GM21576 (cell line): ENCODE measurements at regions not wholly inside any gene's neighbourhood (a gene's known extent, or its start where the extent isn't known, plus 50 kb on each side); places are given as distances from the start of the nearest gene placed in this dataset.

Experiments used
- ATAC-seq: cut with Tn5 transposase; IDR thresholded peaks from one replicate; pipeline ENCODE4 v1.9.1; 2021; ENCODE audit warnings: mild to moderate bottlenecking, moderate library complexity; ENCODE audit not compliant: unreplicated experiment

DNA sequence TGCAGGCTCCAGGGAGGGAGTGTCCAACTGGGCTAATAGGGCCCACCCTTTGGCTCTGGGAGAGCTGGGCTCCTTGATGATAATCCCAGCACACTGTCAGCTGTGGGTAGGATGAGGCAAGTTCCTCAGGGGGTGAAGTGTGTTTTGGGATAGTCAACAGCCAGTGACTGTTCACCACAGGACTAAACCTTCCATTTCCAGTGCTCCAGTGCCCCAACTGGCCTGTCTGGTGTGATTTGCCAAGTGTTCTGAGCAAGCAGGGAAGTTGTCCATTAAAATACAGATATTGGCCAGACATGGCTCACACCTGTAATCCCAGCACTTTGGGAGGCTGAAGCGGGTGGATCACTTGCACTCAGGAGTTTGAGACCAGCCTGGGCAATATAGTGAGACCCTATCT, 150.9 kb downstream of the TM9SF2 start:
- no peak for ATAC-seq

DNA sequence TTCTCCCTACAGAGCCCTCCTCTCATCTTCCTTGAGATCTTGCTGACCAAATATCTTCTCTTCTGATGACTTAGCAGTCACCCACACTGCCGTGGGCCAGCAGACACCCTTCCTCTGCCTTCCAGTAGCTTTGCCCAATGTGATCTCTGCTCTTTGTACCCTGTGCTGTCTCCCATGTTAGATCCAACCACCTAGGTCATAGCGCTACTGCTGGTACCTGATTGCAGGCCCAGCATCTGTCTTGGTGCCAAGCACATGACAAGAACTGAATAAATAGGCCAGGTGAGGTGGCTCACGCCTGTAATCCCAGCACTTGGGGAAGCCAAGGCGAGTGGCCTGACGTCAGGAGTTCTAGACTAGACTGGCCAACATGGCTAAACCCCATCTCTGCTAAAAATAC, 149.7 kb downstream of the TM9SF2 start:
- ATAC-seq: no peak

DNA sequence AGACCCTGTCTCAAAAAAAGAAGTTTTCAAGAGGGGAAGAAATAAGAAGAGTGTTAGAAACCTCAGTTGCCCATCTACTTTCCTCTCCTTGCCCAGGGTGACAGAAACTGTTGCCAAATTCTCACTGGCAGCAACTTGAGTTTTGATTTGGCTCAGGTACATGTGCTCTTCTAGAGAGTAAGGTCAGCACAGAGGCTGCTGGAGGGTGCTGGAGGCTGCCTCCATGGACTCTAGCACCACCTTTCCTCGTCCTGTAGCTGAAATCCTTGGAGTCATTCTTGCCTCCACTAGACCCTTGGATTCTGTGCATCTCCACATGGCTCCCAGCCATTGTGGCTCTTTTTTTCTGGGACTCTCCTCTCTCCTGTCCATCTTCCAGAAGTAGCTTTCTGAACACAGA, 149.1 kb downstream of the TM9SF2 start:
- no peak for ATAC-seq

DNA sequence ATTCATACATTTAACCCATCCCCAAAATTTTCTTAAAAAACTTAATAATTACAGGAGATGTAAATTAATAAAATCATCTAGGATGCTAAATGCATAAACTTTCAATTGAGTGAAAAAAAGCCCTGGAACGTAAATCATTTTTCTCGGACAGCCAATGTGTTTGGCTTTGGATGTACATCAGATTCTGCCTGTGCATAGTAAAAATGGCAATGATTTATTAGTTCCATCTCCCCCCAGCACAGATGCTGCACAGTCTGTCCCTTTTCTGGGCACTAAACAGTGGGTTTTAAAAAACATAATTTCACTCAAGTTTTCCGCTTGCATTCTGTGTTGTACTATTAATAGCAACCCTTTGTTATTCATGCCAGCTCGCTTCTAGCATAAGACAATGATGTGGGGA, 147.7 kb downstream of the TM9SF2 start:
- ATAC-seq: no peak

DNA sequence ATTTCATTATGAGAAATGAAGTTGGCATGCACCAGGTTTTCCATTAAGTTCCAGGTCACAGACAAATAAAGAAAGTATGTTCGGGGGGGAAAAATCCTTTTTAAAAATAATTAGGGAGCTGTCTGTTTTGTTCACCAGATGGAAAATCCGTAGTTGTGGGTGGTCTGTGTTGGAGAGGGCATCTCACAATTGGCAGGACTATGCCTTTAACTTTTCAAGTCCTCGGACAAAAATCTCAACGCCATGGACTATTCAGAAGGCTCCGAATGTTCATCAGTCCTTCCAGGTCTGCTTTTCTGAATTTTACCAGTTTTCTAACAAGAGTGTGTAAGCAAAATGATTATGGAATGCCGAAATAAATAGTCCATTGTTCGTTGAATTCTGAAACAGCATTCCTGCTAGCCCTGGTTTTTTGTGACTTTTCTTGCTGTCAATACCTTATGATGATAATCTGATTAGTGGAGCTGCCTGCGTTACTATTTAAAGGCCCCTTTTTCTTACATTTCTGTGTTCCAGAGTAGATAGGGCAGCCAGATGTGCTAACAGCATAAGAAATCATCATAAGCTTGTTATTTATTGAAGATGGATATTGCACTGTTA, 146.9 kb downstream of the TM9SF2 start:
- ATAC-seq: no peak

DNA sequence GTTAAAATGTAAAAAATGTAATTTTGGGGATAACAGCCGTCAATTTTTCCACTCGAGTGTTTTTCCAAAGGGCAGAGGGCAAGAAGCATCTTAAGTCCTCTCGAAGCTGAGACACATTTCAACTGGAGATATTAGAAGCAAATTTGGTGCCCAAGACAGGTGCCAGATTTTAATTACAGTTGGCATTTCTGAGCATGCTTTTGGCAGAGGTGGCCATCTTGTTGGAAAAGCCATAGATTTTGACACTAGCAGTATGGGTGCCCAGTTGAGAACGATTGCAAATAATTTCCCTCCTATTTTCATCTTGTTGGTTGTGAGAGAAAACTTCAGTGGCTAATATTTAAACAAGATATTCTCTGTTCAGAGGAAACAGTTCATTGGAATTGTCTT, 146.3 kb downstream of the TM9SF2 start:
- no peak for ATAC-seq

DNA sequence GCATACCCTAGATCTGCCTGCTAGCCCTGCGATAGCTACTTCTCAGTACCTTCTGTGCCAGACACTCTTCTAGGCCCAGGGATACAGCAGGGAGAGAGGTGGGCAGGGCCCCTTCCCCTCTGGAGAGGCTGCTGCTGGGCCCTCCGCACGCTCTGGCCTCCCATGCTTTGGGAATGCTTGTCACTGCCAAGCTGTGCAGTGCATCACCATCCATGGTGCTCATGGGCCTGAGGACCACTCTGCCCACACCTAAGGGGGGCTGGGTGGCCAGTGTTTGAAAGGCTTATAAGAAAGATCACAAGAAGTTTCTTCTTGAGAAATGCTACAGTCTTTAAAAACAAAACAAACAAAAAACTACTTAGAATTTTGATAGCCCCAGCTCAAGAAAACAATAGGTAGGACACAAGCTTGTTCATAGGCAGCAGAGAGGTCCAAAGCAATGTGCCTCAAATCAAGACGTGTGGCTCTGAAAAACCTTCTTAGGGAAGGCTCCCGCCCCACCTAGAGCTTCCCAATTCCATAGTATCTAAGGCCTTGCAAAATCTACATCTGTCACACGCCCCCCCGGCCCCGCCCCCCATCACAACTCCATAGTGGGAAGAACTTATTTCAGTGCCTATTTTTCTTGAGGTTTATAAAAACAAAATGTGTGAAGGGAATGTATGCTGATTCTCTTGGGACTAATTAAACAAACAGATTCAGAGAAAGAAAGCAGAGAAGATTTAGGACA, 145.8 kb downstream of the TM9SF2 start:
- no peak for ATAC-seq

DNA sequence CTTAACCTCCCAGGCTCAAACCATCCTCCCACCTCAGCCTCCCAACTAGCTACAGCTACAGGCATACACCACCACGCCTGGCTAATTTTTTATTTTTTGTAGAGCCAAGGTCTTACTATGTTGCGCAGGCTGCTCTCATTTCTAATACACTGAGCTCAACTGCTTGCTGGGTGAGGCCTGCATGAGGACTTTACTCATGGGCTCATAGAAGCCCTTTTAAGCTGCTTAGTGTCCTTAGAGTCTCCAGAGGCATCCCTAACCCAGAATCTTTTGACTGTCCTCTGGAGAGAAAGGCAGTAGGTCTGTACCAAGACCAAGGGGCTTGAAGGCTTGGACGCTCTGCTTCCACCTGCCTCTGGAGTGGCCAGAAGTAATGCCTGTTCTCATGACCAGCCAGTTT, 141.6 kb downstream of the TM9SF2 start:
- no peak for ATAC-seq

DNA sequence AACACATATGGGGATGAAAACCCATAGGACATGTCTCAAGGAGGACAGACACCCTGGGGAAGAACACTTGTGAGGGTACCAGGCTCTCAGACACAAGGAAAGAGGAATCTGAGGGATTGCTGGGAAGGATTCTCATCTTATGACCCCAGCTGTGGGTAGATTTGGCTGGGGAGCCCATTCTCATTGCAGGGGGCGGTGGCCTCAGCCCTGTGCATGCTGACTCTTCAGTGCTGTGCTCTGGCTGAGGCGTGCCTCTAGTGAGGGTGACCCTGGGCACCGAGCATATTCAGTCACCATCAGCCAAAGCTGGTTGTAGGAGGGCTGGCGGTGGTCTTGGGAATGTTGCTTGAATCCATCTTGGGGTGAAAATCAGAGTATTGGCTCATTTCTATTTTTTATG, 140.7 kb downstream of the TM9SF2 start:
- ATAC-seq: no peak

DNA sequence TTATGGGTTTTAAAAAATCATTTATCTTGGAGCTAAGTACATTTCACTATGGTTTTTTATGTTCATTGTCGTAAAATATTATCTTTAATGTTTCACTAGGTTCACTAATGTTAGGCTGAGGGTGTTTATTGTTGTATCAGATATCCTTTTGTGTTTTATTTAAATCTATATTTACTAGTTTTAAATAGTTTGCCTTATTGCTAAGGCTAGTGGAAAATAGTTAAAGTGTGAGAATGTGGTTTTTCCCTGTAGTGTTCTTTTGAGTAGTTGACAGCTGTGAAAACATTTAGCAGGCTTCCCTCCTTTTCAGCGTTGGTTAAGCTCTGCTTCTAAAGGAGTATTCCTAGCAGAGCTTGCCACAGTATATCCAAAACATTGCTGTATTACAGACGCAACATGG, 139.0 kb downstream of the TM9SF2 start:
- ATAC-seq: no peak

DNA sequence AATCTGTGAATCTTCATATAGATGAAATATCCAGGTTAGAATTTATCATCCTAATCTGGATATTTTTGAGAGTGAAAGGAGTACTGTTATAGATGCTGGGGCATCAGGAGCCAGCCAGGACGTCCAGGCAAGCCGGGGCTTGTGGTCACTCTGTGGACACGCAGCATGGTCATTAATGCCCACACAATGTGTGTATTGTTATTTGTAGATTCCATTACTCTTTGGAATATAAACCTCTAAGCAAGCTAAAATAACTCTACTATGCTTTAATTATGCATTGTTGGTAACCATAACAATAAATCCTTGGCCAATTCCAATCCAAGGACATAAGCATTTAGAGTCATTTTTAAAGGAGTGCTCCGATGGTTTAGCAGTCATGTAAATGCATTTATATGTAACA, 137.9 kb downstream of the TM9SF2 start:
- ATAC-seq: no peak

DNA sequence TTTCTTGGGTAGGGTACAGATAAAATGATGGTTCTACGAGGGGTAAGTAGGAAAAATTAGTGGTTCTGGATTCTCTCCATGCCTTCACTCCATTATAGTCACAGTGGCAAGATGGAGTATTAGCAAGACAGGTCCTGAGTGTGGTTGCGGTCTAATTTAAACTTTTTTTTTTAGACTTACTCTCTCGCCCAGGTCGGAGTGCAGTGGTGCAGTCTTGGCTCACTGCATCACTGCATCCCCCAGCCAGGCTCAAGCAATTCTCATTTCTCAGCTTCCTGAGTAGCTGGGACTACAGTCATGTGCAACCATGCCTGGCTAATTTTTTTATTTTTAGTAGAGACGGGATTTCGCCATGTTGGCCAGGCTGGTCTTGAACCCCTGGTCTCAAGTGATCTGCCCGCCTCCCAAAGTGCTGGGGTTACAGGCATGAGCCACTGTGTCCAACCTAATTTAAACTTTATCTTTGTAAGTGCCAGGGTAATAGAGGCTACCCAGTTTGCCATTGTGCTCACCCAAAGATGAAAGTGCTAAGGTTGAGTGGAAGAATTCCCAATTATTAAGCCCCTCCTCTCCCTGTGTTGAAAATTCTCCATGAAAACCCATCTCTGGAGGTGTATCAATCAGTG, 135.6 kb downstream of the TM9SF2 start:
- ATAC-seq: peak; percentile 89

DNA sequence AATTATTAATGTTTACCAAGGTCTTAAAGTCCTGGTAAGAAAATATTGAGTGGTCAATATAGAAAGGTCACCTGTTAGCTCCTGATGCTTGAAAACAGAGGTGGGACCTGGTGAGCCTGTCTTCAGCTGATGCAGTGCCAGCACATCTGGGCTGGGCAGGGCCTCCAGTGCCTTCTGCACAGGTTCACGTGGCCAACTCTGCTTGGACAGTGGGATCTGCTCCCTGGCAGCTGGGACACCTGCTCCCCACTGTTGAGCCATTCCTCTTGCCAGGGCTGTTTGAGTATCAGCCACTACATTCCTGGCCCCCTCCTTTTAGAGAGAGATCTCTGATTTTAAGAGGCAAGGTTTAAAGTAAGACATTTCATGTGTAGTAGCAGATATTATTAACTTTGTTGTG, 135.0 kb downstream of the TM9SF2 start:
- ATAC-seq: no peak

DNA sequence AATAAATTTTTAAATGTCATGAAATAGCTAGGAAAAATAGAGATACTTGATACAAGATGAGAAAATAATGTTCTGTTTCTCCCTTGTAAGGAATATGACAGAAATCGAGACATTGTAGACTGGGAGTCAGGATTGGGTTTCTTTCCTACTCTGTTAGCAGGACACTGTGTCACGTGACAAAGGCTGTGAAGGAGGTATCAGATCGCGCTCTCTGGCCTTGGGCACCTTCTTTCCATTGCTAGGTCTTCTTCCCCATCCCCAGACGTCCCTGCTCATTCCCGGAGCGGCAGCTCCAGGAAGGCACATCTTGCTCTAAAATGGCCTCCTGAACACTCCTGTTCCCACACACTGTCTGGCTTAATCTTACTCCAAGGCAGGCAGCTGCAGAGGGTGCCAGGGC, 133.4 kb downstream of the TM9SF2 start:
- no peak for ATAC-seq

DNA sequence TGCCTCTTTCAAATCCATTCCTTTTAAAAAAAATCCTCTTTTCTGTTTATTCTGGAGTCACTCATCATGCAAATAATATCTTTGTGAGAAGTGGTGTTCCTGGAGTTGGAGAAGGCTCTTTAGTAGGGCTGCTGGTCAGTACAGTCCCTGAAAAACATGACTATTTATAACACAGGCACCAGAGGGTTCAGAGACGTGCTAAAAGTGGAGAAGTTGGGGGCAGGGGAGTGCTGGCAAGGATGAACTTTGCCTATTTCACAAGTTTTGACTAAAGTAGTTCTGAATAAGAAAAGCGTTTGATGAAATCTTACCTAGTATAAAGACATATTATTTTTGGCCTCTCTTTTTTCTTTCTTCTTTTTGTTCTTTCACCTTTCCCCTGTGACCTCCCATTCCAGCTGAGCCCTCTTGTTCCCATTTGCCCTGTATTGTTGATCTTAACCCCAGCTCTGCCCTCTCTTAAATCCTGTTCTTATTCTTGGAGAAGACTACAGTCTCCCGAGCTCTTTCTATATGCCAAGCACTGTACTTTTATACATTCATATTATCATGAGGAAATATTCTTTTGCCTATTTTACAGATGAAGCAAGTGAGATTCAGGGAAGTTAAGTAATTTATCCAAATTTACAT, 129.1 kb downstream of the TM9SF2 start:
- no peak for ATAC-seq

DNA sequence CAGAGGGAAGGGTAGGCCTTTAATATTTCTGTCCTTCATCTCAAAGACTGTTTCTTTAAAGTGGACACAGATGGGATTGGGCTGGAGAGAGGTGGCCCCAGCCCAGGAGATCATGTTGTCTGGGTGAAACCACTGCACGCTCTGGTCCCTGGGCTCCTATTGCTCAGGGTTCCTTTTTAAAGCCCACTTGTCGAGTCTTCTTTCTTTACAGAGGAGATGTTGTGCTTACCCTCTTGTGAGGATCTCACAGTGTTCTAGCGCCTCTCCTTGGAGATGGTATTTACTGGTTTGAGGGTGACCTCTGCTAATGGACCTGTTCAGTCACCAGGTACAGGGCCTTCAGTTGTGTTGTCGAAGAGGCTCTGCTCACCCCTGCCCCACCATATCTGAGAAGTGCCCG, 128.4 kb downstream of the TM9SF2 start:
- ATAC-seq: no peak

DNA sequence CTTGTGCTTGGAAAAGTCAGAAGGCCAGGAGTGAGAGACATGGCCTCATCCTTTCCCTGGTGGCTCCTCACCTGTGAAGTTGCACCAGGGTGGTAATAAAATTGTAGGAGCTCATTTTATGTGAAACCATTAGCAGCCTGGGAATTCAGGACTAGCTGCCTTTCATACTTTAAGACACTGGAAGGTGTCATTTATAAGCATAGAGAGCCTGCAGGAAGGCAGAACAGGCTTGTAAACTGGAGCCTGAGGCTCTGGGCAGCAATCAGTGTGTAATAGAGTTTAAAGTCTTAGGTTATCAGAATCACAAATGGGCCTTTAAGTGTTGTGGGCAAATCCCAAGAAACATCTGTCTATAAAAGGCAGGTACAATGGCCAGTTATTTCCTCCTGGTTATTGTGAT, 127.2 kb downstream of the TM9SF2 start:
- ATAC-seq: no peak

DNA sequence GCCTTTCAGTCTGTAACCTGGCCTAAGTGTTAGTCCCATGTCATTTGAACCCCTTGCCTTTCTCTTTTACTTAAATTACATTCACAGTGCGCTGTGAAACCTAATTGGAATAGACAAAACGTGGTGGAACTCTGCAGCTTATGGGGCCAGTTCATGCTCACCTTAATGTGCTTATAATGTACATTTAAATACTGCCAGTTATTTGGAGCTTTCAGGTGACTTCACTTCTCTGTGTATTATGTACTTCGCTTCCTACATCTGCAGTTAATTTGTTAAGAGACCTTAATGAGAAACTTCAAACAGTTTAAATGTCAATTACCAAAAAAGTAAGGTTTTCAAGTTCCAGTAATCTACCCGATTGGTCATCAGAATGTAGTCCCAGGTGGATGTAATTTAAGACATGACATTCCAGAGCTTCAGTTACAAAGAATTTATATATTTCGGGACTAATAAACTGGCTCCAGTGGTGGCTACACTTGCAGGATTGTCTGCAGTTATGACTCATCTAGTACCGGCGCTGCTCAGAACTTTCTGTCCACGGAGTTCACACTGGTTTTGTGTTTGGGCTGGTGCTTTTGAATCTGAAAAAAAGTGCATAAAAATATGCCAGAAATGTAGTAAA, 125.3 kb downstream of the TM9SF2 start:
- no peak for ATAC-seq

DNA sequence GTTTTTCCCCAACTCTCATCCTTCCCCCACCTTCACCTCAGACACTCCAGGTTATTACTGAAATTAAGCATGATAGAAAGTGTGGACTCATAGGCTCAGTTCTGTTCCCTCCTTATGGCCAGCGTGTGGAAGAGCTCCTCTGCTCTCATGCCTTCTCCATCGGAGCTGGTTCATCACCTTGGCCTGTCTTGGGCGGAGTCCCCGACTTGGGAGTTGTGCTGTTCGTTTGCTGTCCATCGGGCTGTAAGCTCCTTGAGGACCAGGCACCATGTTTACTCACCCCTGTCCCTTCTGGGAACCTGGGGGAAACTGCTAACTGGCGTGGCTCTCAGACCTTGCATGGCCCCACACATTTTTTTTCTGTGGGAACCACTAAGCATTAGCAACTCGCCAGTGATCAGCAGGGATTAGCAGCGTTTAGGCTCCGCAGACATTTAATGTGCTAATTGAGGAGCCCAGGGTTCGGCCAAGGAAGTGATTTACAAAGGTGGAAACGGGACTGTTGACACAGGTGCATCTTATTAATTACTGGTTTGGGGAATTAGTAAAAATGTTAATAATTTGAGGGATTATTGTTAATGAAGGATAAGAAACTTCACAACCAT, 123.8 kb downstream of the TM9SF2 start:
- ATAC-seq: no peak

DNA sequence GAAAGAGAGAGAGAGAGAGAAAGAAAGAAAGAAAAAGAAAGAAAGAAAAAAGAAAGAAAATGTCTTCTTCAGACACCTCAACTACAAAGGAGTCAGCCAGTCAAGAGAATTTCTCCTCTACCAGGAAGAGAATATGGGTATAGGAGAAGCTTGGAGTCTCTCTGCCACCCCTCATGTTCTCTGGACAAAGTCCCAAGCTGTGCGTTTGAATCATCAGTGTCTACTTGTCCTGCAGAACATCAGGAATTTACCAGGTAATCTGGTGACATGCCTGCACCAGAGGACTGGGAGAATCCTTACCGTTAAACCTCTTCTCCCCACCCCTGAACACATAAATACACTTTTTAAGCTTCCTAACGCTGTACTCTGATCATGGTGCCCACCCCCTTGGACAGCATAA, 119.5 kb downstream of the TM9SF2 start:
- no peak for ATAC-seq

DNA sequence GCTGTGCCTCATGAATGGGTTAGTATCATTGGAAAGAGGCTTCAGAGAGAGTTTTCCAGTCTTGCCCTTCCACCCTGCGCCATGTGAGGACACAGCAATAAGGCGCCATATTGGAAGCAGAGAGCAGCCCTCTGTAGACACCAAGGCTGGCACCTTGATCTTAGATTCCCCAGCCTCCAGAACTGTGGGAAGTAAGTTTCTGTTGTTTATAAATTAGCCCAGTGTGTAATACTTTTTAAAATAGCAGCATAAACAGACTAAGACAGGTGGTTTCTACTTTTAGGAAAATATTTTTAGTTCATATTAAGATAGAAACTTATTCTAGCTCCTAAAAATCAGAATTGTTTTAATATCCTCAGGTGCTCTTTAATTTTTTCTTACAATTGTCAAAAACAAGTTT, 117.9 kb downstream of the TM9SF2 start:
- ATAC-seq: no peak
